Endodermal cell (in vitro differentiated cells): ENCODE measurements at regions not wholly inside any gene's neighbourhood (a gene's known extent, or its start where the extent isn't known, plus 50 kb on each side); places are given as distances from the start of the nearest gene placed in this dataset.

Experiments used
- DNase-seq: peaks from one replicate; pipeline ENCODE4 v3.0.0-alpha.2; 2017
- H3K27ac ChIP-seq: 2 replicates; pipeline ENCODE4 v1.5.1; 2013; ENCODE audit warnings: mild to moderate bottlenecking, low read depth, low read length, moderate library complexity
- H3K27me3 ChIP-seq: 2 replicates; pipeline ENCODE4 v1.6.1; 2013; ENCODE audit warnings: mild to moderate bottlenecking, low read length, moderate library complexity; ENCODE audit not compliant: insufficient read depth, control insufficient read depth, poor library complexity, severe bottlenecking
- H3K36me3 ChIP-seq: 2 replicates; pipeline ENCODE4 v1.7.0; 2013; ENCODE audit warnings: mild to moderate bottlenecking, low read length, moderate library complexity; ENCODE audit not compliant: control insufficient read depth, insufficient read depth
- H3K4me1 ChIP-seq: one replicate; pipeline ENCODE4 v1.7.0; 2013; ENCODE audit warnings: low read length; ENCODE audit not compliant: control insufficient read depth, insufficient read depth
- H3K4me3 ChIP-seq: 2 replicates; pipeline ENCODE4 v1.5.1; 2013; ENCODE audit warnings: mild to moderate bottlenecking, low read length, moderate library complexity
- H3K9ac ChIP-seq: 2 replicates; pipeline ENCODE4 v1.6.1; 2013; ENCODE audit warnings: mild to moderate bottlenecking, low read length, moderate library complexity; ENCODE audit not compliant: poor library complexity, severe bottlenecking; ENCODE audit errors: extremely low read depth
- H3K9me3 ChIP-seq: 2 replicates; pipeline ENCODE4 v1.6.1; 2013; ENCODE audit warnings: mild to moderate bottlenecking, low read length, moderate library complexity; ENCODE audit not compliant: control insufficient read depth
- H3K27ac Mint-ChIP-seq: 2 replicates; pipeline ENCODE4 v1.8.0; 2020; ENCODE audit warnings: mixed read lengths
- H3K27me3 Mint-ChIP-seq: 2 replicates; pipeline ENCODE4 v1.8.0; 2021; ENCODE audit warnings: mild to moderate bottlenecking, mixed read lengths; ENCODE audit not compliant: insufficient read depth
- H3K36me3 Mint-ChIP-seq: 2 replicates; pipeline ENCODE4 v1.8.0; 2020; ENCODE audit warnings: low read depth, mixed read lengths
- H3K4me1 Mint-ChIP-seq: 2 replicates; pipeline ENCODE4 v1.8.0; 2020; ENCODE audit warnings: mixed read lengths
- H3K4me3 Mint-ChIP-seq: 2 replicates; pipeline ENCODE4 v1.8.0; 2020; ENCODE audit warnings: mild to moderate bottlenecking, moderate library complexity, mixed read lengths
- H3K9me3 Mint-ChIP-seq: 2 replicates; pipeline ENCODE4 v1.8.0; 2020; ENCODE audit warnings: mild to moderate bottlenecking, mixed read lengths
- CTCF ChIP-seq: fragments of 200-600 bp; sonication (generic); conservative IDR thresholded peaks from 2 replicates; pipeline ENCODE4 v1.5.0; 2021; ENCODE audit warnings: antibody characterized with exemption, mild to moderate bottlenecking
- WGBS, 2 experiments: methylation state at CpG; one replicate each; pipeline versions ENCODE4 v1.1.5 to v1.1.7; 2013; ENCODE audit warnings: missing lambda C conversion rate in 2 of 2, mixed read lengths in 1 of 2; ENCODE audit not compliant: insufficient coverage in 1 of 2, insufficient read length in 1 of 2; 5-methylcytosine and 5-hydroxymethylcytosine counted together

DNA sequence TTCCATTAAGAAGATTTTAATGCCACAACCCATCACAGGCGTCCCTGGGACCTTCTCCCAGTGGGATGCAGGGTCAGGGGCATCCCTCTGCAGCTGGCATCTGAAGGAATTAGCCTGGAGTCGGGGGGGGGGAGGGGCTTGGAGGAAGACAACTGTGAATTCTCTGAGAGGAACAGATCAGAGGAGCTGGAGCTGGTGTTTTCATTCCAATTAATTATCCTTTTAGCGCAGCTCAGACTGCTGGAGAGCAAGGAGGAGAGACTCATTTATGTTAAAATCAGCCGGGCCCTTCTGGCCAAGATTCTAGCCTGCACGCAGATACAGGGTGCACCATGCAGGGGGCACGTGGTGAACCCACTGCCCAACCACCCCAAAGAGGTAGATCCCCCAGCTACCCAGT, 116.2 kb downstream of the CHST1 start:
- H3K4me1 Mint-ChIP-seq, result no peaks in the 10 kb centered on the region
- H3K9me3 ChIP-seq, result no peaks in the 10 kb centered on the region
- no peaks in the 10 kb centered on the region for H3K36me3 Mint-ChIP-seq
- no peak overlapping the region for H3K27ac ChIP-seq
- H3K9ac ChIP-seq, result no peak overlapping the region
- H3K4me3 Mint-ChIP-seq, result no peak overlapping the region
- DNase-seq, result no peak
- H3K9me3 Mint-ChIP-seq, result no peaks in the 10 kb centered on the region
- H3K27me3 Mint-ChIP-seq, result peaks cover 10% of the 10 kb centered on the region
- H3K36me3 ChIP-seq, result no peaks in the 10 kb centered on the region
- H3K4me3 ChIP-seq, result no peak overlapping the region
- no peaks in the 10 kb centered on the region for H3K27me3 ChIP-seq
- 50 to 64% methylated on average over 2 to 6 of the region's 6 CpGs for WGBS, 2 experiments
- H3K4me1 ChIP-seq, result no peaks in the 10 kb centered on the region
- H3K27ac Mint-ChIP-seq, result no peak overlapping the region
- TF ChIP-seq CTCF, result no peak

DNA sequence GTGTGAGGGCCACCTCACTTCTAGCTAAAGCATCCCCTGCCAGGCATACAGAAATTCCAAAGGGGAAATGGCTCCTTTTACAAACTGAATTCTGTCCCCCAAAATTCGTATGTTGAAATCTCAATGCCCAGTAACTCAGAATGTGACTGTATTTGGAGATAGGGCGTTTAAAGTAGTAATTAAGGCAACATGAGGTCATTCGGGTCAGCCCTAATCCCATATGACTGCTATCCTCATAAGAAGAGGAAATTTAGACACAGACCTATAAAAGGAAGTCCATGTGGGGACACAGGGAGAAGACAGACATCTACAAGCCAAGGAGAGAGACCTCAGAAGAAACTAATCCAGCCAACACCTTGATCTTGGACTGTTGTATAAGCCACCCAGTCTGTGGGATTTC, 119.1 kb downstream of the CHST1 start:
- H3K9ac ChIP-seq, result no peak overlapping the region
- TF ChIP-seq CTCF, result no peak
- H3K4me1 ChIP-seq, result no peaks in the 10 kb centered on the region
- H3K27ac ChIP-seq, result no peak overlapping the region
- Mint-ChIP-seq H3K27ac (no peak overlapping the region), H3K9me3 (no peaks in the 10 kb centered on the region), H3K27me3 (peaks cover 30% of the 10 kb centered on the region), H3K36me3 (no peaks in the 10 kb centered on the region), H3K4me3 (no peak overlapping the region), H3K4me1 (no peaks in the 10 kb centered on the region)
- no peak for DNase-seq
- H3K4me3 ChIP-seq, result no peak overlapping the region
- peaks cover 9% of the 10 kb centered on the region for H3K27me3 ChIP-seq
- H3K9me3 ChIP-seq, result no peaks in the 10 kb centered on the region
- no peaks in the 10 kb centered on the region for H3K36me3 ChIP-seq
- WGBS, 2 experiments, result 81 to 86% methylated on average over 1 to 3 of the region's 3 CpGs

DNA sequence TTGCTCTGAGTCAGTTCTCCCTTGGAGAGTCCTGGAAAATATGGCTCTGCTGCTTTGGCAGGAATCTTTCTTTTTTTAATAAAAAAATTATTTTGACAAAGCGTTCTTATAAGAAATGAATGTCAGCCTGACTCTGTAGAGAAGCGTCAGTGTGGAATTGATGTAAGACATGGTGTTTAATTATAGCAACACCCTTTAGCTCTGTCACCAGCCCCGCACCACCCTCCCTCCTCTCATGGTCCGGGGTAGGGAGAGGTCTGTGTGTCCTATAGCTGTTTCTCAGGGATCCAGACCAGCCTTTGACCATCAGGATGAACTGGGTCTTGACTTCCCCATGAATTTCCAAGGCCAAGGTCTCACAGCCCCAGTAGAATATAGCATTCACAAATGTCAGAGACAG, 120.6 kb downstream of the CHST1 start:
- peaks cover 33% of the 10 kb centered on the region for H3K27me3 Mint-ChIP-seq
- WGBS, 2 experiments, result 90% methylated on average over 4 of the region's 4 CpGs; no CpG with 5 or more reads in 1 of the 2 experiments

More for the DNA sequence above, 120.6 kb downstream of the CHST1 start:
- Histone ChIP-seq H3K4me1 (no peaks in the 10 kb centered on the region), H3K27me3 (peaks cover 9% of the 10 kb centered on the region), H3K4me3 (no peak overlapping the region), H3K36me3 (no peaks in the 10 kb centered on the region), H3K9me3 (no peaks in the 10 kb centered on the region), H3K9ac (no peak overlapping the region), H3K27ac (no peak overlapping the region)
- TF ChIP-seq CTCF, result no peak
- Mint-ChIP-seq H3K36me3 (no peaks in the 10 kb centered on the region), H3K9me3 (no peaks in the 10 kb centered on the region), H3K4me3 (no peak overlapping the region), H3K27ac (no peak overlapping the region), H3K4me1 (no peaks in the 10 kb centered on the region)
- no peak for DNase-seq
